Prostate gland (tissue), 2 donors: ENCODE measurements at regions not wholly inside any gene's neighbourhood (a gene's known extent, or its start where the extent isn't known, plus 50 kb on each side); places are given as distances from the start of the nearest gene placed in this dataset.

Source experiments
- POLR2A ChIP-seq: fragments of 450-650 bp; IDR thresholded peaks from one replicate; pipeline ENCODE4 v1.6.1; 2016; ENCODE audit warnings: antibody characterized with exemption, mild to moderate bottlenecking
- TF ChIP-seq, protein P1 (sequence below), 4 experiments: fragments of 200-600 bp in 2 of 4; fragments of 450-650 bp in 2 of 4; sonication (generic) in 2 of 4; IDR thresholded peaks; 1 replicate in 3 of 4; 2 replicates in 1 of 4; pipeline ENCODE4 v1.5.1; 2016 to 2019; ENCODE audit warnings: antibody characterized with exemption in 4 of 4, mild to moderate bottlenecking in 2 of 4, moderate library complexity in 2 of 4

GRCh38 chr5:163963881-163964280 is 458.5 kb downstream of the MAT2B start:
- TF ChIP-seq, protein P1, sequence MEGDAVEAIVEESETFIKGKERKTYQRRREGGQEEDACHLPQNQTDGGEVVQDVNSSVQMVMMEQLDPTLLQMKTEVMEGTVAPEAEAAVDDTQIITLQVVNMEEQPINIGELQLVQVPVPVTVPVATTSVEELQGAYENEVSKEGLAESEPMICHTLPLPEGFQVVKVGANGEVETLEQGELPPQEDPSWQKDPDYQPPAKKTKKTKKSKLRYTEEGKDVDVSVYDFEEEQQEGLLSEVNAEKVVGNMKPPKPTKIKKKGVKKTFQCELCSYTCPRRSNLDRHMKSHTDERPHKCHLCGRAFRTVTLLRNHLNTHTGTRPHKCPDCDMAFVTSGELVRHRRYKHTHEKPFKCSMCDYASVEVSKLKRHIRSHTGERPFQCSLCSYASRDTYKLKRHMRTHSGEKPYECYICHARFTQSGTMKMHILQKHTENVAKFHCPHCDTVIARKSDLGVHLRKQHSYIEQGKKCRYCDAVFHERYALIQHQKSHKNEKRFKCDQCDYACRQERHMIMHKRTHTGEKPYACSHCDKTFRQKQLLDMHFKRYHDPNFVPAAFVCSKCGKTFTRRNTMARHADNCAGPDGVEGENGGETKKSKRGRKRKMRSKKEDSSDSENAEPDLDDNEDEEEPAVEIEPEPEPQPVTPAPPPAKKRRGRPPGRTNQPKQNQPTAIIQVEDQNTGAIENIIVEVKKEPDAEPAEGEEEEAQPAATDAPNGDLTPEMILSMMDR (IDR thresholded peaks at IDR 0.05) = no peak
- no peak for TF ChIP-seq POLR2A
